Transverse colon (tissue), 4 donors: ENCODE measurements at regions not wholly inside any gene's neighbourhood (a gene's known extent, or its start where the extent isn't known, plus 50 kb on each side); places are given as distances from the start of the nearest gene placed in this dataset.

Source experiments
- DNase-seq: peaks from one replicate; pipeline ENCODE4 v3.0.0-alpha.2; 2019
- H3K27ac ChIP-seq, 4 donors: fragments of 200-600 bp; sonication (generic); 2 replicates each; pipeline ENCODE4 v1.5.1; 2016 to 2018; ENCODE audit warnings: inconsistent platforms in 4 of 4
- H3K27me3 ChIP-seq: fragments of 200-600 bp; sonication (generic); 2 replicates; pipeline ENCODE4 v1.5.1; 2017; ENCODE audit warnings: inconsistent platforms
- H3K36me3 ChIP-seq, 4 donors: fragments of 200-600 bp; sonication (generic); 2 replicates each; pipeline ENCODE4 v1.5.1; 2017 to 2019; ENCODE audit warnings: inconsistent platforms in 4 of 4
- H3K4me1 ChIP-seq, 4 donors: fragments of 200-600 bp; sonication (generic); 2 replicates each; pipeline ENCODE4 v1.5.1; 2017 to 2020; ENCODE audit warnings: inconsistent platforms in 4 of 4
- H3K4me3 ChIP-seq, 4 donors: fragments of 200-600 bp; sonication (generic); 1 replicate in 1 of 4; 2 replicates in 3 of 4; pipeline versions ENCODE4 v1.5.1 to v1.6.1; 2017 to 2019; ENCODE audit warnings: inconsistent platforms in 4 of 4
- H3K9me3 ChIP-seq, 2 donors: fragments of 200-600 bp; sonication (generic); 2 replicates each; pipeline ENCODE4 v1.5.1; 2017 to 2019; ENCODE audit warnings: inconsistent platforms in 2 of 2
- CTCF ChIP-seq, 5 experiments: fragments of 200-600 bp in 3 of 5; fragments of 450-650 bp in 2 of 5; sonication (generic) in 3 of 5; IDR thresholded peaks; 1 replicate in 2 of 5; 2 replicates in 3 of 5; pipeline ENCODE4 v1.5.1; 2016 to 2017; ENCODE audit warnings: antibody characterized with exemption in 5 of 5, inconsistent platforms in 3 of 5, mild to moderate bottlenecking in 2 of 5, moderate library complexity in 1 of 5
- EP300 ChIP-seq: sonication (generic); formaldehyde crosslinking; IDR thresholded peaks from one replicate; pipeline ENCODE4 v1.6.1; 2017; ENCODE audit warnings: antibody characterized with exemption, low read depth
- POLR2A ChIP-seq: fragments of 450-650 bp; IDR thresholded peaks from one replicate; pipeline ENCODE4 v1.6.1; 2016; ENCODE audit warnings: antibody characterized with exemption, mild to moderate bottlenecking, moderate library complexity
- POLR2AphosphoS5 ChIP-seq, 3 donors: sonication (generic); formaldehyde crosslinking; IDR thresholded peaks; one replicate each; pipeline ENCODE4 v1.6.1; 2016; ENCODE audit warnings: antibody characterized with exemption in 3 of 3
- WGBS, 2 donors: methylation state at CpG; one replicate each; pipeline ENCODE4 v1.1.5; 2018; ENCODE audit warnings: low coverage in 1 of 2; 5-methylcytosine and 5-hydroxymethylcytosine counted together
- in situ Hi-C, 4 donors: fragments of 200-750 bp; cut with MboI; loops; one replicate each; pipeline versions ENCODE4 v1.15.0 to v1.15.1; 2017; ENCODE audit warnings: low sequenced_read_pairs in 3 of 4, low pct_ligation_motif_present in 1 of 4, low pct_unique_long_range_greater_than_20kb in 1 of 4
- intact Hi-C: fragments of 100-400 bp; cut with DNase I; formaldehyde crosslinking; loops from one replicate; pipeline ENCODE4 v1.15.1; 2023; ENCODE audit warnings: low total_unique reads
- small RNA-seq, 4 donors: library from RNA; depleted of rRNA; stranded (forward); fragments of <200 nt; gene quantifications; one replicate each; pipeline ENCODE3, GENCODE V24; 2016

- intact Hi-C loops (no loop called here), in situ Hi-C loops (no loop called here)
- TF ChIP-seq POLR2AphosphoS5 (IDR thresholded peaks at IDR 0.05) (no peak), POLR2A (no peak), CTCF (IDR thresholded peaks at IDR 0.05) (no peak), EP300 (no peak)
- Histone ChIP-seq H3K4me3 (no peak overlapping the region), H3K27me3 (no peaks in the 10 kb centered on the region), H3K36me3 (no peaks in the 10 kb centered on the region), H3K4me1 (no peaks in the 10 kb centered on the region), H3K9me3 (no peaks in the 10 kb centered on the region), H3K27ac (no peak overlapping the region)
- DNase-seq, result no peak
- WGBS, 2 donors, result 70 to 83% methylated on average over 5 of the region's 5 CpGs
Measured at GRCh38 chr20:43786885-43787284, 60.1 kb upstream of the GTSF1L start.

- TF ChIP-seq POLR2A (no peak), POLR2AphosphoS5 (IDR thresholded peaks at IDR 0.05) (no peak), EP300 (no peak), CTCF (IDR thresholded peaks at IDR 0.05) (no peak)
- Histone ChIP-seq H3K4me1 (no peaks in the 10 kb centered on the region), H3K27me3 (no peaks in the 10 kb centered on the region), H3K36me3 (no peaks in the 10 kb centered on the region), H3K27ac (no peak overlapping the region), H3K4me3 (no peak overlapping the region), H3K9me3 (peaks cover 0 to 3% of the 10 kb centered on the region in 2 donors)
- in situ Hi-C loops, result no loop called here
- WGBS, 2 donors, result 70 to 90% methylated on average over 3 of the region's 3 CpGs
- DNase-seq, result no peak
- intact Hi-C loops, result no loop called here
Measured at GRCh38 chr20:43781215-43781614, 54.4 kb upstream of the GTSF1L start.

GRCh38 chr20:43778375-43778774 lies 51.6 kb upstream of the GTSF1L start:
- no peak for DNase-seq
- H3K27ac ChIP-seq, result no peak overlapping the region
- no peaks in the 10 kb centered on the region for H3K36me3 ChIP-seq
- H3K27me3 ChIP-seq, result no peaks in the 10 kb centered on the region
- no peaks in the 10 kb centered on the region for H3K4me1 ChIP-seq
- peaks cover 0 to 3% of the 10 kb centered on the region in 2 donors for H3K9me3 ChIP-seq
- in situ Hi-C loops, result no loop called here
- intact Hi-C loops, result no loop called here
- 85% methylated on average over 2 of the region's 2 CpGs; no CpG with 5 or more reads in 1 of the 2 donors for WGBS, 2 donors
- H3K4me3 ChIP-seq, result no peak overlapping the region
- TF ChIP-seq POLR2A, result no peak
- TF ChIP-seq POLR2AphosphoS5 (IDR thresholded peaks at IDR 0.05), result no peak
- no peak for TF ChIP-seq EP300
- TF ChIP-seq CTCF (IDR thresholded peaks at IDR 0.05), result no peak

GRCh38 chr20:43776691-43777090 lies 49.9 kb upstream of the GTSF1L start:
- intact Hi-C loops, result no loop called here
- Histone ChIP-seq H3K4me3 (no peak overlapping the region), H3K27ac (no peak overlapping the region), H3K9me3 (peaks cover 0 to 3% of the 10 kb centered on the region in 2 donors), H3K36me3 (no peaks in the 10 kb centered on the region), H3K27me3 (peaks cover 5% of the 10 kb centered on the region), H3K4me1 (no peaks in the 10 kb centered on the region)
- WGBS, 2 donors, result 97% methylated on average over 1 of the region's 1 CpG; no CpG with 5 or more reads in 1 of the 2 donors
- TF ChIP-seq POLR2AphosphoS5 (IDR thresholded peaks at IDR 0.05), result no peak
- no peak for DNase-seq
- in situ Hi-C loops, result no loop called here

Small RNAs in the stretch of these regions (small RNA-seq; reads per million reads assigned to genes)
- gene RNU6-639P, result 0 reads per million in 4 donors
